ENCODE measurements at regions not wholly inside any gene's neighbourhood (a gene's known extent, or its start where the extent isn't known, plus 50 kb on each side); places are given as distances from the start of the nearest gene placed in this dataset.

DNA sequence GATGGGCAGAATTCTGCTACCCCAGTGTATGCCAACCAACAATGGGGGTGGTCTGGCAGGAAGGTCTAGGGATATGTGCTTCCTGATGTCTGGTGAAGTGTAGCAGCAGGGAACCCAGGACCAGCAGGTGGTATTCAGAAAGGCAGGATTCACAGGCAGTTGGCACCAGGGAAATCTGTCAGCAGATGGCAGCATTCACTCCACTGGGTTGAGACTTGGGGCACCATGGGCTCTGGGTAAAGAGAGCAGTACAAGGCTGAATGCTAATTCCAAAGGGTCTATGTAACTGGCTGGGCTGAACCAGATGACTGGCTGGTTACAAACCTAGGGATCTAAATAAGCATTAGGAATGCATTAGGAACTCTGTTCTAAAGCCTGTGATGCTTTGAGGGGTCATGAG is 466.9 kb upstream of the STXBP6 start:
- Histone ChIP-seq H3K36me3 (ENCODE audit: control insufficient read depth in 2 of 2, insufficient read depth in 2 of 2, low read length in 2 of 2) (no peaks in the 10 kb centered on the region), H3K4me1 (ENCODE audit: control insufficient read depth in 2 of 2, insufficient read depth in 2 of 2, low read length in 2 of 2) (no peaks in the 10 kb centered on the region), H3K9me3 (ENCODE audit: control insufficient read depth in 2 of 2, low read length in 2 of 2) (no peaks in the 10 kb centered on the region), H3K4me3 (ENCODE audit: low read length in 2 of 2) (no peak overlapping the region), H3K27ac (ENCODE audit: low read depth in 2 of 2, low read length in 2 of 2) (no peak overlapping the region), H3K27me3 (ENCODE audit: control insufficient read depth in 2 of 2, insufficient read depth in 2 of 2, low read length in 2 of 2) (no peaks in the 10 kb centered on the region), H3K9ac (ENCODE audit: low read depth in 1 of 2, low read length in 2 of 2) (no peak overlapping the region)

DNA sequence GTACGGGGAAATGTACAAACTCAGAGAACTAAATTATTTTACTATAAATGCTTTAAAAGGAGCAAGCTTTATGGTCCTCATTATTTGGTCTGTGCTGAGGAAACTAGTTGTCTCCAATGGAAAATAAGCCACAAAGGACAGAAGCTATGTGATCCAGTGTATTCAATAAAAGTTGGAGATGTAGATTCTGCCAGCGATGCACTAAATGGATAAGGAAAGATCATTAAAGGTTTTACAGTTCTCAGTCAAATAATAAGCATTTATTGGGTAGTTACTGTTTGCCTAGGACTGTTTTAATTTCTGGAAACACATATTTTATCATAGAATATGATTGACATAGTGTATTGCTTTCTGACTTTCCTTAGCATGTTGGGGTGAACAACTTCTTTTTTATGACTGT is 458.9 kb upstream of the STXBP6 start:
- no peaks in the 10 kb centered on the region for H3K4me1 ChIP-seq (ENCODE audit: control insufficient read depth in 2 of 2, insufficient read depth in 2 of 2, low read length in 2 of 2)
- H3K9ac ChIP-seq (ENCODE audit: low read depth in 1 of 2, low read length in 2 of 2) = no peak overlapping the region
- H3K9me3 ChIP-seq (ENCODE audit: control insufficient read depth in 2 of 2, low read length in 2 of 2) = no peaks in the 10 kb centered on the region
- H3K4me3 ChIP-seq (ENCODE audit: low read length in 2 of 2) = no peak overlapping the region
- no peaks in the 10 kb centered on the region for H3K27me3 ChIP-seq (ENCODE audit: control insufficient read depth in 2 of 2, insufficient read depth in 2 of 2, low read length in 2 of 2)
- H3K36me3 ChIP-seq (ENCODE audit: control insufficient read depth in 2 of 2, insufficient read depth in 2 of 2, low read length in 2 of 2) = no peaks in the 10 kb centered on the region
- no peak overlapping the region for H3K27ac ChIP-seq (ENCODE audit: low read depth in 2 of 2, low read length in 2 of 2)

DNA sequence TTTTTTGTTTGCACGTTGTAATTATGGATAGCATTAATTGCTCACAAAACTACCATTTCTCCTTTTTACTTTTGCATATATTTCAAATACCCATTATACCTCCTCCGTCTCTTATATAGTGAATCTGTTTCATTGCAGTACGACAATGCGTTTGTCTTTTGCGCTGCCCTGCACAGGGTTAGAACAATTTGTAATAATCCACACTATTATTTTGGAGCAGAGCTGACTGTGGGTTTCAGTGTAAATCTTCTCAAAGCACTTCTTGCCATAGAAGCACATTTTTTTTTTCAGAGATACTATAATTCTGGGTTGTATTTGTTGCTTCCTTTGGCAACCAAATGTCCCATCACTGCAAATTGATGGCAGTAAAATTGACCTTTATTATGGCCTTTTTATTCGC is 451.8 kb upstream of the STXBP6 start:
- no peaks in the 10 kb centered on the region for H3K4me1 ChIP-seq (ENCODE audit: control insufficient read depth in 2 of 2, insufficient read depth in 2 of 2, low read length in 2 of 2)
- H3K27me3 ChIP-seq (ENCODE audit: control insufficient read depth in 2 of 2, insufficient read depth in 2 of 2, low read length in 2 of 2) = no peaks in the 10 kb centered on the region
- no peaks in the 10 kb centered on the region for H3K36me3 ChIP-seq (ENCODE audit: control insufficient read depth in 2 of 2, insufficient read depth in 2 of 2, low read length in 2 of 2)
- H3K27ac ChIP-seq (ENCODE audit: low read depth in 2 of 2, low read length in 2 of 2) = no peak overlapping the region
- H3K9me3 ChIP-seq (ENCODE audit: control insufficient read depth in 2 of 2, low read length in 2 of 2) = no peaks in the 10 kb centered on the region
- no peak overlapping the region for H3K4me3 ChIP-seq (ENCODE audit: low read length in 2 of 2)
- no peak overlapping the region for H3K9ac ChIP-seq (ENCODE audit: low read depth in 1 of 2, low read length in 2 of 2)

DNA sequence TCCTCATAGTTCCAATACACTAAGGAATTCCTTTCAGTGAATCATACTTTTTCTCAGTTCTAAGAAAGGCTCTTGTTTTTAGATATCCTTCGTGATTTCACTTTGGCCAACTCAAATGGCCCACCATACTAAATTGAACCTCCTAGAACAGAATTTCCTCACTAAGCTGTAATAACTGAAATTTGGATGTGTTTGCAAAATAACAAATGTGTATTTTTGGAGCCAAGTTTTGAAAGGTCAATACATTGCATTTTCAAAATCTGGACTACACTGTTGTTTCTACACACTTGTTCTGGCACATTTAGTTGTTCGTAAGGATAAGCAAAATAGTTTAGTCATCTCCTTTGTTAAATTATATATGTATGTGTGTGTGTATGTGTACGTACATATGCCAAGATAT is 439.0 kb upstream of the STXBP6 start:
- Histone ChIP-seq H3K9ac (ENCODE audit: low read depth in 1 of 2, low read length in 2 of 2) (no peak overlapping the region), H3K9me3 (ENCODE audit: control insufficient read depth in 2 of 2, low read length in 2 of 2) (no peaks in the 10 kb centered on the region), H3K36me3 (ENCODE audit: control insufficient read depth in 2 of 2, insufficient read depth in 2 of 2, low read length in 2 of 2) (no peaks in the 10 kb centered on the region), H3K27me3 (ENCODE audit: control insufficient read depth in 2 of 2, insufficient read depth in 2 of 2, low read length in 2 of 2) (no peaks in the 10 kb centered on the region), H3K4me3 (ENCODE audit: low read length in 2 of 2) (no peak overlapping the region), H3K4me1 (ENCODE audit: control insufficient read depth in 2 of 2, insufficient read depth in 2 of 2, low read length in 2 of 2) (no peaks in the 10 kb centered on the region), H3K27ac (ENCODE audit: low read depth in 2 of 2, low read length in 2 of 2) (no peak overlapping the region)

DNA sequence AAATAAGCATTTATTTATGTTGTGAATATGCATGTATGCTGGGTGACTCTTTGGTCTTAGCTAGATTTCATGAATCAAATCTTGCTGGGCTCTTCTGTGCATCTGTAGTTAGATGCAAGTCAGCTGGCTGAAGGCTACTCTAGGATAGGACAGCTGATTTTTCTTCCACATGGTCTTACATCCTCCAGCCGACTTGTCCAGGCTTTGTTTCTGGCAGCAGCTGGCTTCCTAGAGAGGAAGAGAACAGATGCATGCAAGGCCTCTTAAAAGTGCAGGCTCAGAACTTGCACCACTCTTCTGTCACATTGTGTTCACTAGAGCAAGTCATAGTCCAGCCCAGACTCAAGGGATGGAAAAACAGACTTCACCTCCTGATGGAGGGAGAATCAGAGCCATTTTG is 435.4 kb upstream of the STXBP6 start:
- no peak overlapping the region for H3K4me3 ChIP-seq (ENCODE audit: low read length in 2 of 2)
- H3K4me1 ChIP-seq (ENCODE audit: control insufficient read depth in 2 of 2, insufficient read depth in 2 of 2, low read length in 2 of 2) = no peaks in the 10 kb centered on the region
- no peaks in the 10 kb centered on the region for H3K9me3 ChIP-seq (ENCODE audit: control insufficient read depth in 2 of 2, low read length in 2 of 2)
- H3K9ac ChIP-seq (ENCODE audit: low read depth in 1 of 2, low read length in 2 of 2) = no peak overlapping the region
- no peaks in the 10 kb centered on the region for H3K27me3 ChIP-seq (ENCODE audit: control insufficient read depth in 2 of 2, insufficient read depth in 2 of 2, low read length in 2 of 2)
- no peak overlapping the region for H3K27ac ChIP-seq (ENCODE audit: low read depth in 2 of 2, low read length in 2 of 2)
- no peaks in the 10 kb centered on the region for H3K36me3 ChIP-seq (ENCODE audit: control insufficient read depth in 2 of 2, insufficient read depth in 2 of 2, low read length in 2 of 2)

DNA sequence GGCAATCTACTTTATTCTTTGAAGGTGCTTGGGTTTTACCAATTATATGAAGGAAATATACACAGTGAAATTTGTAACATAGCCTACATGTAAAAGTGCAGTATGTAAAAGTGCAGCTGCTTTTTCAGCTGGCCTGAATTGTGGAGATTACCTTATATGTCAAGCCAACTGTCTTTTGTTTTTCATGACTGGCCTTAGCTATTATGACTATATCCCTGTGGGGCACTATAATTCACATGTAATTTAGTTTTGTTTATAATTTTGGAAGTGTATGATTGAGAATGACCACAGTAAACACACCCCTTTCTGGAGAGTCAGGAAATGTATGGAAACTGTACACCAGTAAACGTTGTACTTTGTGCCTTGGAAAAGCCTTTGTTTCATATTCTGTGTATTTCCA is 435.0 kb upstream of the STXBP6 start:
- Histone ChIP-seq H3K4me3 (ENCODE audit: low read length in 2 of 2) (no peak overlapping the region), H3K27me3 (ENCODE audit: control insufficient read depth in 2 of 2, insufficient read depth in 2 of 2, low read length in 2 of 2) (no peaks in the 10 kb centered on the region), H3K36me3 (ENCODE audit: control insufficient read depth in 2 of 2, insufficient read depth in 2 of 2, low read length in 2 of 2) (no peaks in the 10 kb centered on the region), H3K4me1 (ENCODE audit: control insufficient read depth in 2 of 2, insufficient read depth in 2 of 2, low read length in 2 of 2) (no peaks in the 10 kb centered on the region), H3K27ac (ENCODE audit: low read depth in 2 of 2, low read length in 2 of 2) (no peak overlapping the region), H3K9me3 (ENCODE audit: control insufficient read depth in 2 of 2, low read length in 2 of 2) (no peaks in the 10 kb centered on the region), H3K9ac (ENCODE audit: low read depth in 1 of 2, low read length in 2 of 2) (no peak overlapping the region)

DNA sequence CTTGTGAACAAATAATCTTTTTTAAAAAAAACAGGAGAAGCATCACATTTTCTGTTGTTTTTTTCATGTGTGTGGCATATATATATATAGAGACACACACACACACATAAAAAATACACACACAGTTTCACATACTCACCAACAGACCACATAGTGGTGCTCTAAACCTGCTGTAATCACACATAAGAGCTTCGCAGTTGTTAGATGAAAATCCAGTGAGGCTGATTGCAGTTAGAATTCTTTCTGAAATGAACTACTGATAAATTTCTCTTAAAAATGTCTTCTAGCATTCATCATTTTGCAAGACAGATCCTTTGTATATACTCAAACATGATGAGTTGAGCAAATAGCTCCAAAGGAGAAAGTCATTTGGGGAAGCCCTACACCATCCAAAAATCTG is 434.3 kb upstream of the STXBP6 start:
- H3K9me3 ChIP-seq (ENCODE audit: control insufficient read depth in 2 of 2, low read length in 2 of 2) = no peaks in the 10 kb centered on the region
- no peak overlapping the region for H3K4me3 ChIP-seq (ENCODE audit: low read length in 2 of 2)
- no peak overlapping the region for H3K27ac ChIP-seq (ENCODE audit: low read depth in 2 of 2, low read length in 2 of 2)
- no peaks in the 10 kb centered on the region for H3K36me3 ChIP-seq (ENCODE audit: control insufficient read depth in 2 of 2, insufficient read depth in 2 of 2, low read length in 2 of 2)
- no peak overlapping the region for H3K9ac ChIP-seq (ENCODE audit: low read depth in 1 of 2, low read length in 2 of 2)
- no peaks in the 10 kb centered on the region for H3K27me3 ChIP-seq (ENCODE audit: control insufficient read depth in 2 of 2, insufficient read depth in 2 of 2, low read length in 2 of 2)
- no peaks in the 10 kb centered on the region for H3K4me1 ChIP-seq (ENCODE audit: control insufficient read depth in 2 of 2, insufficient read depth in 2 of 2, low read length in 2 of 2)

DNA sequence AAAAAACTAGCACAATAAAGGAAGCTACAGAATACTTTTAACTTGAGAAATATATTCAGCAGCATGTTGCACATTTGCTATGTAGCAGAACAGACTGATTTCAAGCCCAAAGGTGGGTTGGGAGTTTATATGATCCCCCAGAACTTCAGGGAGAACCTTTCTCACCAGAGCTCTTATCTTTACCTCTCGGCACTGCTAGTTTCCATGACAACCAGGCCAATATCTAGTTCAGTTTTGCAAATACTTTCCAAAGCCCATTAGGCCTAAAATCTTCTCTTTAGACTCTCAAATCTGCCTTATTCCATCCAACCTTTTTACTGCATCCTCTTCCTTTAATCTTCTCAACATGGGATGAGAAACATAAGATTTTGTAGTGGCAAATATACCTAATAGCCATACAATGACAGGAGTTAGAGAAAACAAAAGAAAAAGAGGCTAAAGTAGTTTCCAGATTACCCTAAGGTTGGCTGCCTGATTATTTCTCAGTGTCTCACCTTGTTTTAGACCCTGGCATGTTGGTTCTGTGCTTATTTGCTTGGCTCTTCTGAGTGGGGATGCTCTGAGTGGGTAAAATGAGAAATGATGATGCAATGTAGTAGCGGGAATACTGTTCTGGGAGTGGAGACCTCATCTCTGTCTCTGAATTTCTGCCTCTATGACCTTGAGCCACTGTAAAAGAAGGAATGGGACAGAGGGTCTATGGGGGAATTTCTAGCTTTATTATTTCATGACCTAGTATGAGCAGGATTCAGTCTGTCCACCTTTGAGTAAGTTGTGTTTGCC is 427.6 kb upstream of the STXBP6 start:
- H3K4me3 ChIP-seq (ENCODE audit: low read length in 2 of 2) = no peak overlapping the region

DNA sequence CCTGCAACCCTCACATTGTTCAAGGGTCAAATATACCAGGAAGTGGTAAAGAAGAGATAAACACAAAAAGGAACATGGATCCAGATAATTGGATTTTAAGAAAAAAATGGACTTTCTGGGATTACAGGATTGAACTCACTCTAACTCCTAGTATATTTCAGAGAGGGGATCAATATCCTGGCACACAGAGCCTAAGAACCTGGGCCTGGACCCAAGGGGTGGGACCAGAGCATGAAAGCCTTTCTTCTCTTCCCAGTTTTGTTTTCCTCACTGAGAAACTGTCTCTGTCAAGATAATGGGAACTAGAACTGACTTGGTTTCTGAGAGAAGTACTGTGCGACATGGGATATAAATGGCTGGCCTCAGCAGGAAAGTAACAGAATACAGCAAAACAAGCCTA is 422.8 kb upstream of the STXBP6 start:
- Histone ChIP-seq H3K4me3 (ENCODE audit: low read length in 2 of 2) (no peak overlapping the region), H3K27ac (ENCODE audit: low read depth in 2 of 2, low read length in 2 of 2) (no peak overlapping the region), H3K27me3 (ENCODE audit: control insufficient read depth in 2 of 2, insufficient read depth in 2 of 2, low read length in 2 of 2) (no peaks in the 10 kb centered on the region), H3K9ac (ENCODE audit: low read depth in 1 of 2, low read length in 2 of 2) (no peak overlapping the region), H3K36me3 (ENCODE audit: control insufficient read depth in 2 of 2, insufficient read depth in 2 of 2, low read length in 2 of 2) (no peaks in the 10 kb centered on the region), H3K9me3 (ENCODE audit: control insufficient read depth in 2 of 2, low read length in 2 of 2) (no peaks in the 10 kb centered on the region), H3K4me1 (ENCODE audit: control insufficient read depth in 2 of 2, insufficient read depth in 2 of 2, low read length in 2 of 2) (no peaks in the 10 kb centered on the region)

More for the DNA sequence above, 427.6 kb upstream of the STXBP6 start:
- H3K4me1 ChIP-seq (ENCODE audit: control insufficient read depth in 2 of 2, insufficient read depth in 2 of 2, low read length in 2 of 2) = no peaks in the 10 kb centered on the region
- no peak overlapping the region for H3K27ac ChIP-seq (ENCODE audit: low read depth in 2 of 2, low read length in 2 of 2)
- H3K9ac ChIP-seq (ENCODE audit: low read depth in 1 of 2, low read length in 2 of 2) = no peak overlapping the region
- H3K36me3 ChIP-seq (ENCODE audit: control insufficient read depth in 2 of 2, insufficient read depth in 2 of 2, low read length in 2 of 2) = no peaks in the 10 kb centered on the region
- no peaks in the 10 kb centered on the region for H3K27me3 ChIP-seq (ENCODE audit: control insufficient read depth in 2 of 2, insufficient read depth in 2 of 2, low read length in 2 of 2)
- H3K9me3 ChIP-seq (ENCODE audit: control insufficient read depth in 2 of 2, low read length in 2 of 2) = no peaks in the 10 kb centered on the region

DNA sequence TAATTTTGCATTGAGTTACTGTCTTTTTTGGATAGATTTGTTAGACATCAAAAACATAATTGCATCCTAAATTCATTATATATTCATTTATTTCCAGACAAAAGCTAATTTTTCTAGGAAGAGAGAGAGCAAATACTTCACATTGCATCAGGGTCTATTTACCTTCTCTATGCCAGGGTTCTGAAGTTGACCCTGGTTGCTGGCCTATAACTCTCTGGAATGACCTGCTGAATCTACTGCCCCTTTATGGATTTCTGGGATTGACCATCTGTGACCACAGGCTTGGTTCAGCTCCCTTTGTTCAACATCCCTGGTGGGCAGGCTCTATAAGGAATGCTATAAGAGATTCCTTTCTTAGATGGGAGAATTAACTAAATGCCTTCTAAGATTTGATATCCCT is 414.8 kb upstream of the STXBP6 start:
- H3K36me3 ChIP-seq (ENCODE audit: control insufficient read depth in 2 of 2, insufficient read depth in 2 of 2, low read length in 2 of 2) = no peaks in the 10 kb centered on the region
- no peak overlapping the region for H3K9ac ChIP-seq (ENCODE audit: low read depth in 1 of 2, low read length in 2 of 2)
- no peaks in the 10 kb centered on the region for H3K4me1 ChIP-seq (ENCODE audit: control insufficient read depth in 2 of 2, insufficient read depth in 2 of 2, low read length in 2 of 2)
- no peak overlapping the region for H3K27ac ChIP-seq (ENCODE audit: low read depth in 2 of 2, low read length in 2 of 2)
- H3K4me3 ChIP-seq (ENCODE audit: low read length in 2 of 2) = no peak overlapping the region
- H3K27me3 ChIP-seq (ENCODE audit: control insufficient read depth in 2 of 2, insufficient read depth in 2 of 2, low read length in 2 of 2) = no peaks in the 10 kb centered on the region
- no peaks in the 10 kb centered on the region for H3K9me3 ChIP-seq (ENCODE audit: control insufficient read depth in 2 of 2, low read length in 2 of 2)

DNA sequence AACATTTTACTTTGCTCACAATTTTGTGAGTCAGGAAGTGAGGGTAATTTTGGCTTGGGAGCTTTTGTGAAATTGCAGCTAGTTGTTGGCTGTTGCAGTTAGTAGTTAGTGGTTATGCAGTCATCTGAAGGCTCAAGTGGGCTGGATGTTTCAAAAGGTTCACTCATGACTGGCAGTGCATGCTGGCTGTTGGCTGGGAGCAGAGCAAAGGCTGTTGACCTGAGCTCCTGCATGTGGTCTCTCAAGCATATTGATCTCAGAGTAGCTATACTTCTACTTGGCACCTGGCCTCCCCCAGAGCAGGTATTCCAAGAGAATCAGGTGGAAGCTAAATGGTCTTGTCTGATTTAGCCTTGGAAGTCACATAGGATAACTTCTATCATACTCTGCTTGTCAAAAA is 414.1 kb upstream of the STXBP6 start:
- Histone ChIP-seq H3K4me3 (ENCODE audit: low read length in 2 of 2) (no peak overlapping the region), H3K9me3 (ENCODE audit: control insufficient read depth in 2 of 2, low read length in 2 of 2) (no peaks in the 10 kb centered on the region), H3K27ac (ENCODE audit: low read depth in 2 of 2, low read length in 2 of 2) (no peak overlapping the region), H3K4me1 (ENCODE audit: control insufficient read depth in 2 of 2, insufficient read depth in 2 of 2, low read length in 2 of 2) (no peaks in the 10 kb centered on the region), H3K9ac (ENCODE audit: low read depth in 1 of 2, low read length in 2 of 2) (no peak overlapping the region), H3K36me3 (ENCODE audit: control insufficient read depth in 2 of 2, insufficient read depth in 2 of 2, low read length in 2 of 2) (no peaks in the 10 kb centered on the region), H3K27me3 (ENCODE audit: control insufficient read depth in 2 of 2, insufficient read depth in 2 of 2, low read length in 2 of 2) (no peaks in the 10 kb centered on the region)

Measured in mucosa of rectum (tissue), 2 donors.